ENCODE measurements at regions not wholly inside any gene's neighbourhood (a gene's known extent, or its start where the extent isn't known, plus 50 kb on each side); places are given as distances from the start of the nearest gene placed in this dataset.
"Not testable (repeated sequence)": the region's sequence is repeated elsewhere in the genome, so short reads cannot be mapped to it uniquely, and the experiment has no call there.

- no peak for DNase-seq
These were observed 301.9 kb downstream of the RASEF start for GRCh38 chr9:82761027-82761426.

GRCh38 chr9:82761956-82762355 lies 301.0 kb downstream of the RASEF start:
- no peak for DNase-seq

GRCh38 chr9:82763656-82764055 lies 299.3 kb downstream of the RASEF start:
- DNase-seq = no peak

DNA sequence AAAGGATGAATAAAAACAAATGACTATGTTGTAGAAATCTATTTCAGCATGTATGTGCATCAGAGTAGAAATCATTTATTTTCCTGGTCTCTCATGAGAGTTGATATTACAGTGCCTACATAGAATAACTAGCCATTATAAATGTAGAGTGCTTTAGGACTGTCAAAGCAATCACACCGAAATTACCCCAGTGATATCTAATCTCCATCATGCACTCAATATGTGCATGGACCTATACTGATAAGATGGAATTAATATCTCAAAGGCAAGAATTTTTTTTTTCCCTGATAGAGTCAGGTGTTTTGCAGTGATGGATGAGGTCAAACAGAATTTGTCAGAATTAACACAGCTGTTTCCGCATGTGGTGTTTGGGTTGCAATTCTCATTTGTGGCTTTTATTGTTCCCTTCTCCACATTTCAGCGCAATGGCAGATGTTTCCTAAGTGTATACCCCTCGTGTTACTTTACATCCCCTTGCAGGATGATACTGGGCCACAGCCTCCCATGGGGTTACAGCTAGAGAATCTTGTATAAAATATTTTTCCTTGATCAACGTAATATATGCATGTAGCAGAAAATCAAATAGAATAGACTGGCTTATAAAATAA lies 298.8 kb downstream of the RASEF start:
- DNase-seq = no peak

DNA sequence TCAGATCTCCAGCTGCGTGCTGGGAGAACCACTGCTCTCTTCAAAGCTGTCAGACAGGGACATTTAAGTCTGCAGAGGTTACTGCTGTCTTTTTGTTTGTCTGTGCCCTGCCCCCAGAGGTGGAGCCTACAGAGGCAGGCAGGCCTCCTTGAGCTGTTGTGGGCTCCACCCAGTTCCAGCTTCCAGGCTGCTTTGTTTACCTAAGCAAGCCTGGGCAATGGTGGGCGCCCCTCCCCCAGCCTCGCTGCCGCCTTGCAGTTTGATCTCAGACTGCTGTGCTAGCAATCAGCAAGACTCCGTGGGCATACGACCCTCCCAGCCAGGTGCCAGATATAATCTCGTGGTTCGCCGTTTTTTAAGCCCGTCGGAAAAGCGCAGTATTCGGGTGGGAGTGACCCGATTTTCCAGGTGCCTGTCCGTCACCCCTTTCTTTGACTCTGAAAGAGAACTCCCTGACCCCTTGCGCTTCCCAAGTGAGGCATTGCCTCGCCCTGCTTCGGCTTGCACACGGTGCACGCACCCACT lies 288.2 kb downstream of the RASEF start:
- DNase-seq = not testable (repeated sequence)

DNA sequence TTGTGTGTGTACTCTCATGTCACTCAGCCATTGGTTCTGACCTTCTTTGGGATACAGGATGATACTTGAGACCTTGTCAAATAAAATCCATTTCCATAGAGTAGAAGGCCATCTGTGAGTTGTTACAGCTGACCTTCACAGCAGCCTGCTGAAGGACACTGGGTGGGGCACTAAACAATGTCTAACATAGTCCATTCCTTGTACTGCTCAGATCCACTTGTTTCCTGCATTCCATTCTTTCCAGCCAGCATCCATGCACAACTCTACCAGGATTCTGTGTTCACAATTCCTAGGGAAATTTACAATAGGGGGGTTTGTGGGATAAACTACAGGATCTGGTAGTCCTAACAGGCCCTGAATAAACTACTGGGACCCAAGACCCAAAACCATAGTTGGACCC lies 286.4 kb downstream of the RASEF start:
- no peak for DNase-seq

- DNase-seq = no peak
These were observed 285.6 kb downstream of the RASEF start for GRCh38 chr9:82777366-82777765.

DNA sequence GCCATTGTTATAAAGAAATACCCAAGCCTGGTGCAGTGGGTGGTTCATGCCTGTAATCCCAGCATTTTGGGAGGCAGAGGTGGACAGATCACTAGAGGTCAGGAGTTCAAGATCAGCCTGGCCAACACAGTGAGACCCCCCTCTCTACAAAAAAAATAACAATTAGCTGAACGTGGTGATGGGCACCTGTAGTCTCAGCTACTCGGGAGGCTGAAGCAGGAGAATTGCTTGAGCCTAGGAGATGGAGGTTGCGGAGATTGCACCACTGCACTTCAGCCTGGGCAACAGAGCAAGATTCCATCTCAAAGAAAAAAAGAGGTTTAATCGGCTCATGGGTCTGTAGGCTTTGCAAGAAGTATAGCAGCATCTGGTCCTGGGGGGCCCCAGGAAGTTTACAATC lies 284.0 kb downstream of the RASEF start:
- not testable (repeated sequence) for DNase-seq

DNA sequence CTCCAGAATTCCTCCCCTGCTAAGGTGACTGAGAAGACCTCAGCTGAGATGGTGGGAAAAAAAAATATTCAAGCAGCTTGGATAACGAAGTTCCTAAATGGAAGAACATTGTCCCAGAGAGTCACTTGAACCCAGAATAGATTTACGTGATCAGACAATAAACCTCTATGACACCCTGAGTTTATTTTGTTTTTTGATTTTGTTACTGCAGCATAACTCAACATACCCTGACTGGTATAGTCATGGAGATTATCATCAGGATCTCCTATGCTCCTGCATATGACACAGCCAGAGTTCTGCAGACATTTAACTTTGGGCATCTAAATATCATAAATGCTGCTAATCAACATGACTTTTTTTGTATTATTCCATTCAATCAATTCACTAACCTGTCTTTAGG lies 282.9 kb downstream of the RASEF start:
- DNase-seq = no peak

DNA sequence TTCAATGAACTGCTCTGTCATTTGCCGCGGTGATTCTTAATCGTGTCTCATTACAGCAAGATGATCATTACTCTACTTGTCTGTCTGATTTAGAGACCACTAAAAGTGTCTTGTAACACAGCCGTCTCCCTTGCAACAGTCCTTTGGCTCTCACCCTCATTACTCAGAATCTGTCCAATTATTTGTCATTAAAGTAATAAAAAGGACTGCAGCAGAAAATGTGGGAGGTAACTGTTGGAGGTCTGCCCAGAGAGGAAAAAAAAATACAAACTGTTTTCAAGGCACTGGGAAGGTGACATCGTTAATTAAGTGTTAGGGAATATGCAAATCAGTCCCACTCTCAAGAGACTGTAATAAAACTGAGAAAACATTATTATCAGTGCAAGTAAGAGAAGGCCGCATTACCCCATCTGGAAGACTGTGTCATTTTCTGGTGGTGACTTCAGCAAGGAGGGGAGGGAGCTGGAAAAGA lies 281.0 kb downstream of the RASEF start:
- no peak for DNase-seq

DNA sequence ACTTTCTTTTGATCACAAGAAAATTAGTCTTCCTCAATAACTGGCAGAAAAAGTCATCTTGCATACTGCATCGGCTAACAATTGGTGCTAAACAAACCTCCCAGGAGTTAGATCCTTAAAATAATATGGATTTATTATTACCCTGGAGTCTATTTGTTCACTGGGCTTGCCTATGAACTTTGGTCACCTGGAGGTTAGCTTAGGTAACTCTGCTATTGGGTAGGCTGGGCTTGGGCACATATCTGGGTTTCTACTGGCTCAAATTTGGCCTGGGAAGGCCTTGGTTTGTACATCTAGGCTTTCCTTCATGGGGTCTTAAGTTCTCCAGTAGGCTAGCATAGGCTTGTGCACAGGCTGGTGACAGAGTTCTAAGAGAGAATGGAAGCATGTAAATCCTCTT lies 279.9 kb downstream of the RASEF start:
- DNase-seq = no peak

GRCh38 chr9:82784589-82784988 lies 278.4 kb downstream of the RASEF start:
- DNase-seq = no peak

GRCh38 chr9:82789155-82789824 lies 273.7 kb downstream of the RASEF start:
- no peak for DNase-seq

DNA sequence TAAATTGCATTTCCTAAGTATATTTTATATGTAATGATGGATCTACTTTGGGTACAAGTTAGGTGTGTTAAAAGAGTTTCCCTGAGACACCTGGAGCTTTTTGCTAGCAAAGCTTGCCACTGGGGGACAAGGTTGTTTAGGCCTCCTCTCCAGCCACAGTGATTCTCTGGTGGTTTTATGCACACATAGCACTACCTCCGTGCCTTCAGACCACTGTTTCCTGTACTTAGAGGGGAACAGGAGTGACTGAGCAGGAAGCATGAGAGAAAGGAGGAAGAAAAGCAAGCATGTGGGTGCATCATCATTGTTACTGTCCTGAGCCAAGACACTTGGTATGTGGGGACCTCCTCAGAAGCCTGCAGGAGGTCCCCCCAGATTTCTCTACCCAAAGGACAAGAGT lies 272.1 kb downstream of the RASEF start:
- no peak for DNase-seq

GRCh38 chr9:82791692-82792091 lies 271.2 kb downstream of the RASEF start:
- DNase-seq = no peak

- peak; percentile 56 for DNase-seq
These were observed 265.4 kb downstream of the RASEF start for GRCh38 chr9:82797534-82797933.

DNA sequence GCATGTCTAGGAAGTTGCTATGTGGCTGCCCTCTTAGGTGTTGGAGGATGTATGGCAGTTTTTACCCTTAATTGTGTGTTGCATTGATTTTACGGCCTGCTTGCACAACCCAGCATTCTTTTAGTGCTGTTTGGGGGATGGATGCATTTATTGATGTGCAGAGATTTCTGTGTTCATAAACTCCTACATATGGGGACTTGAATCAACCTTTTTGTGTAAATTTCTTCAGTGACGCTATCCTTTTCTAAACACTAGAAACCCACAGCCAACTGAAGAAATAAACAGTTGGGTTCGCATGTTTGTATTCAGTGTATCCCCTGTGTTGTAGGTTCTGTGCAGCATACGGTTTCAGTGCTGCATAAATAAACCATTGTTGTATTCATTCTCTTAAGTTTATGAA lies 263.7 kb downstream of the RASEF start:
- DNase-seq = no peak

DNA sequence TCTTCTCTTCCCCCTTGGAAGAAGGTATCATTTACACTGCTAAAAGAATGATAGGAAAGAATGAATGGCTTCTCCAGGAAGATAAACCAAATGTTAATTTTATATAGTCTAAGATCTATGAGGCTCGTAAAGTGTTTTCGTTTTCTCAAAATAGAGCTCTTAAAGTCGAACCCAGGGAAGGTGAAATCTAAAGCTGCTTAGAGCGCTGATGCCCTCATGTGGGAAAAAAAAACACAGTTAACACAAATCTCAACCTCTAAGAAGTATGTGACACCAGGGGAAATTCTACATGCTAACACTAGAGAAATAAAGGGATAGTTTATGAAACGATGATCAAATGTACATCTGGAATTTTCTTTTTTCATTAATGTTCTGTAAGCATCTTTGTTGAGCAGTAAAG lies 257.9 kb downstream of the RASEF start:
- no peak for DNase-seq

DNA sequence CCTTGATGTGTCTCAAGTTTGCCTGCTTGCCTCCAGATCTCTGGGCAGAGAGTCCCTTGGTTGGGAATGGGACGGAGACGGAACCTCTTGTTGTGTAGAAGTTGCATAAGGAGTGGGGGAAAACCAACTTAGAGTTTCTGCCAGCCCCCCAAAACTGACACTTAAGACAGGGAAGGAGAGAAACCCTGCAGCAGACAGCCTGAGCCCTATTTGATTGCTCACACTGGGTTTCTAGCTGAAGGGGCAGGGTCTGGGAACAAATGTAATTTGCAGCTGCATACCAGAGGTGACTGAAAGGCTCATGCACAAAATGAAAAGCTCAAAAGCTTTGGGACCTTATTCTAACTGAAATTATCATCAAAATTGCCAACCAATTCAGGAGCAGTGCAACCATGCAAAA lies 254.5 kb downstream of the RASEF start:
- DNase-seq = no peak

DNA sequence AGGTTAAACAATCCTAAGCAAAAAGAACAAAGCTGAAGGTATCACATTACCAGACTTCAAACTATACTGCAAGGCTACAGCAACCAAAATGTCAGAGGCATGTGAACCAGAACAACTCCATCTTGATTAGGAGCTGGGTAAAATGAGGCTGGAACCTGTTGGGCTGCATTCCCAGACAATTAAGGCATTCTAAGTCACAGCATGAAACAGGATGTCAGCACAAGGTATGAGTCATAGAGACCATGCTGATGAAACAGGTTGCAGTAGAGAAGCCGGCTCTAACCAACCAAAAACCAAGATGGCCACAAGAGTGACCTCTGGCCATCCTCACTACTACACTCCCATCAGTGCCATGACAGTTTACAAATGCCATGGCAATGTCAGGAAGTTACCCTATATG lies 252.0 kb downstream of the RASEF start:
- DNase-seq = no peak

GRCh38 chr9:82819260-82819659 lies 243.7 kb downstream of the RASEF start:
- no peak for DNase-seq

- DNase-seq = no peak
These were observed 242.8 kb downstream of the RASEF start for GRCh38 chr9:82820186-82820585.

- DNase-seq = peak; percentile 37
These were observed 233.1 kb downstream of the RASEF start for GRCh38 chr9:82829818-82830217.

DNA sequence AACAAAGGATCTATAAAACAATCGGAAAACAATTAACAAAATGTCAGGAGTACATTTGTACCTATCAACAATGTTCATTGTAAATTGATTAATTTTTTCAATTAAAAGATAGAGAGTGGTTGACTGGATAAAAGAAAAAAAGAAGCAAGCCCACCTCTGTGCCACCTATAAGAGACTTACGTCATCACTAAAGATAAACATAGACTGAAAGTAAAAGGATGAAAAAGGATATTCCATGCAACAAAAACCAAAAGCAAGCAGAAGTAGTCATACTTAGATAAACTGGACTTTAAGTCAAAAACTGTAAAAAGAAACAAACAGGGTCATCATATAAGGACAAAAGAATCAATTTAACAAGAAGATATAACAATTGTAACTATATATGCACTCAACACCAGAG lies 197.4 kb downstream of the RASEF start:
- no peak for DNase-seq
